Stimulated activated CD8-positive, alpha-beta memory T cell treated with anti-CD3 and anti-CD28 coated beads, Interleukin-12 subunit alpha, Interleukin-12 subunit beta, amount 100 ng/mL, for 1 hour (primary cell): ENCODE measurements at regions not wholly inside any gene's neighbourhood (a gene's known extent, or its start where the extent isn't known, plus 50 kb on each side); places are given as distances from the start of the nearest gene placed in this dataset.

Experiments
- DNase-seq: peaks from one replicate; pipeline ENCODE4 v3.0.0-alpha.2; 2020; ENCODE audit warnings: low read depth

- no peak for DNase-seq
Measured at GRCh38 chr2:133768658-133769435, 200.6 kb upstream of the NCKAP5 start.

DNA sequence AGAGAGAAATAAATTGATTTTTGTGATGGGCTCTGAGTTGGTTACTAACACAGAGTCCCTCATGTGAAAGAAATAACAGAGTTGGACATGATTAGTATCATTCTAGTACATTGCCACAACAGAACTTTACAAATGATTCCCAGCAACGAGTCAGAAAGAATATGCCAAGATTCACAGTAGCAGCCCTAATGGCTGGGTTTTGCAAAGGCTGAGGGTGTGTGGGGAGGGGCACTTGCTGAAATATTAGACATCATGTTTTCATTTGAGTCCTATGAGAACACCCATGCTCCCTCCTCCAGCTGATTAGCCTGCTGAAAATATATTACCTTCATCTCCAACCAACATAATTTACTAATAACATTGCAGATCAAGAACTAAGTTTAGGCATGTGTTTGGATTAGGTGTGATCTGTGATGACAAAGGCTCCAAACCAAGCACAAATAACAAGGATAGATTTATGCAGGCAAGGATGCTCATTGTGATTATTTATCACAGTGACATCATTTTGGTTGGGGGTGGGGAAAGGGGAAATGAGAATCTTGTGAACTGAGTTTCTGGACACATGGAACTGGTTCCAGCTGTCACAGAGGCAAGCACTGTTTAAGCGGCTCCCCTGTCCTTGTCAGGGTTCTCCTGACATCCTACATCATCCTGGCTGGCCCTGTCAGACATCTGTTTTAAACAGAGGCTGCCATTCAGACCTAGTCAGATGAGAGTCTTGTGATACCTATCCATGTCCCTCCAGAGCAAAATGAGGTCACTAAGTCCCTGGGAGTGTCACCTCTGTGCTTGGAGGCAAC, 205.8 kb upstream of the NCKAP5 start:
- DNase-seq, result no peak

DNA sequence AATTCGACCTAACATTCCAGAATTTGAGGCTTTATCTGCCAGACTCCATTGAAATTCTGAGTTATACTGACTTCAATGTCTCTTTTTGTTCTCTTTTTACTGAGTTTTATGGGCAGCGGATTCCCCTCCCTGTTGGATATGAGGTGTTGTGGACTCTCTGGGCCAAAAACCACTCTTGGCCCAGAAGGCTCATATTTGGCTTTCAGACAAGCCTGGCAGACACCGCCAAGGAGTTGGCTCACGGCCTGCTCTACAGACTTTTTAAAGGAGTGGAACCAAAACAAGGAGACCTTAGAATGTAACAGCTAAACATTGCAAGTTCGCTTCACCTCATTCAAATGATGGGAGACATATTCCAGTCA, 206.4 kb upstream of the NCKAP5 start:
- no peak for DNase-seq

DNA sequence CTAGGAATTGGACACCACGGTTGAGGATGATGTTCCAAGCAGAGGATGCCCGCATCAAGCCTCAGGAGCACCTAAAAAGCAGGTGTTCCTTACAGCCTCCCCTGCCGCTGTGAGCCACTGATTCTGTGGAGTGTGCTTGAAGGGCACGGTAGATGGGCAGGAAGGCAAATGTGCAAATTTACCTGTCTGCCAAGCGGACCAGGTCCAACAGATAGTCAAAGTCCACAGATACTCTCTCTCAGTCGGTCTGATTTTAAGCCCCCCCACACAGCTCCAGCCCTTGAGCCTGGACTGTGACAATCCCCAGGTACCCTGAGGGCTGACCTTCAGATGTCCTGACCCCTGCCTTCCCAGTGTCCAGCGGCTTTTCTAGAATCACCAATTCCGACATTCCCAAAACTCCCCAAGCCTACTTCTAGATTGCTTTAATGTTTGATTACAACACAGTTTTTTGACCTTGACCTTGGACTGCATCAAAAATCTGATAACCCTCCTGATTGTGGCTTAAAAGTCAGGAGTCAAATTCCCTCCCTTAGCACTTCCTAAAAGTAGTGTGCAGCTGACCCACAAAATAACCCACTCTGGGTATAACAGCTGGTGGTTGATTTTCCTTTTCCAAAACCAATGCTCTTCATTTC, 208.8 kb upstream of the NCKAP5 start:
- no peak for DNase-seq

GRCh38 chr2:133777574-133777960, 209.3 kb upstream of the NCKAP5 start:
- DNase-seq, result no peak

DNA sequence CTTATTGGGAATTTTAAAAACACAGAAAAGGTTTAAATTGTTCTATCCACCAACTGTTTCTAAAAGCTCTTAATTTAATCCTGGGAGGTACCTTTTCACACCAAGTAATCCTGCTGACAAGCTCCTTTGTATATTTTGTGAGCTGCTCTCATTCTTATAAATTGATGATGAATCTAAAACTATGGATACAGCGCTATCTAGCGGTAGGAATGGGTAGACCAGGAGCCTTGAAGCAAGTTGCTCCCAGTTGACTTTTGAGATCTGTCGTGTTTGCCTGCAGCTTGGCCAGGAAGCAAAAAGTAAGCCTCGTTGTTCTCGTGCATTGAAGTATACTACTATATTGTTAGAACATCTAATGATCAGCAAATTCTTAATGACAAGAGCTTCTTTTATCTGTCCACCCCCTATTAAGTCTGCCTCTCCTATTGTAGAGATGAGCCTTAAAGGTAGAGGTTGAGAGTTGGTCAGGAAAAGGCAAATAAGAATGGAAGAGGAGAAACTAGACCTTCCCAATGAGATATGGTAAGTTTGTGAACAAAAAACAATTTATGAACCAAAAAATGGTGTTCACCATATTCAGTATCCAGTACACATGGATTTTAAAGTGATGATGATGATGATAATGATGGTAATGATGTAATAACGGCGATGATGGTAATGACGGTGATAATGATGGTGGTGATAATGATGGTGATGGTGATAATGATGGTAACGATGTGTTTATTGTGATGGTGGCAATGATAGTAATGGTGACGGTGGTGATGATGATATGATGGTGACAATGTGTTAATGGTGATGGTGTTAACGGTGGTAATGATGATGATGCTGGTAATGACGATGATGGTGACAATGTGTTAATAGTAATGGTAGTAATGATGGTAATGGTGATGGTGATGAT, 212.1 kb upstream of the NCKAP5 start:
- DNase-seq, result no peak

DNA sequence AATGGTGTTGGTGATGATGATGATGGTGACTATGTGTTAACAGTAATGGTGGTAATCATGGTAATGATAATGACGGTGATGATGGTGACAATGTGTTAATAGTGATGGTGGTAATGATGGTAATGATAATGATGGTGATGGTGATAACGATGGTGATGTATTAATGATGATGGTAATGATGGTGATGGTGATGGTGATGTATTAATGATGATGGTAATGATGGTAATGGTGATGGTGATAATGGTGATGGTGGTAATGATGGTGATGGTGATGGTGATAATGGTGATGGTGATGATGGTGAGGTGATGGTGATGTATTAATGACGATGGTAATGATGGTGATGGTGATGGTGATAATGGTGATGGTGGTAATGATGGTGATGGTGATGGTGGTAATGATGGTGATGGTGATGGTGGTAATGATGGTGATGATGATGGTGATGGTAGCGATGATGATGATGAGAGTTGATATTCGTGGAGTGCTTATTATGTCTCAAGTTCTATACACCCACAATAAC, 212.8 kb upstream of the NCKAP5 start:
- no peak for DNase-seq

GRCh38 chr2:133787207-133787606, 218.9 kb upstream of the NCKAP5 start:
- DNase-seq, result no peak

GRCh38 chr2:133787651-133788050, 219.4 kb upstream of the NCKAP5 start:
- no peak for DNase-seq

GRCh38 chr2:133788386-133788785, 220.1 kb upstream of the NCKAP5 start:
- no peak for DNase-seq

DNA sequence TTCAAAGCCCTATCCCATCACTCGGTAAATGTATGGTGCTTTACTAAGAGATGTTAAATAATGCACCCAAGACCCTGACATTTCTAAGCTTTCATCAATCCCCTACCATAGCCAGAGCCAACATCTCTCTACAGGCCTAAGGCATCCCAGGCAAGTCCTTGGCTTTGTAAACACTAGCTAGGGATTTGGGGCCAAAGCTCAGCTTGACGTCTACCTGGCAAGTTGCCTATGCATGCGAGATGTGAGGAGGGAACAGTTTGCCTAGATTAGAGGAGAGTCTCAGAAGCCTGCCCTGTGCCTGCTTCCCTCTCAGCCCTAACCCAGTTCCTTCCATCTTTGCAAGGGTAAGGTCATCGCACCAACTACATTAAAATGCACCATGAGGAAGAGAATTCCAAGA, 221.5 kb upstream of the NCKAP5 start:
- DNase-seq, result no peak

GRCh38 chr2:133790711-133791110, 222.4 kb upstream of the NCKAP5 start:
- no peak for DNase-seq

GRCh38 chr2:133791191-133791590, 222.9 kb upstream of the NCKAP5 start:
- DNase-seq, result no peak

GRCh38 chr2:133792223-133792622, 224.0 kb upstream of the NCKAP5 start:
- DNase-seq, result no peak

GRCh38 chr2:133794114-133794513, 225.9 kb upstream of the NCKAP5 start:
- DNase-seq, result no peak

GRCh38 chr2:133801946-133802345, 233.7 kb upstream of the NCKAP5 start:
- no peak for DNase-seq

- DNase-seq, result no peak
Measured at GRCh38 chr2:133802409-133803039, 234.3 kb upstream of the NCKAP5 start.

DNA sequence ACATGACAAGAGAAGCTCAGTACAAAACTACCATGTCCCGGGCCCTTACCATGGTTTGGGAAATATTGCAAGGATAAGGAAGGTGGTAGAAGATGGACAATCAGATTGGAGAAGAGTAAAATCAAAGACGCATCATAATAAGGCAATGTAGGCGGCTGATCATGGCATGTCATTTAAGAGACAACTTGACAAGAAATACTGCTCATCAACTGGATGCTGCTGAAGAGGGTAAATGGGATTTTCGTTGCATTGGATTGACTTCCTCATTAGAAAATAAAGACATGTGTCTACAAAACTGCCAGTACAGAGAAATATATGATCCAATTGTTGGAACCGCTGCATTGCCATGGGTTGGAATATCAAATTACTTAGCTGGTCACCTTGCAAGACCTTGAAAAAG, 238.3 kb upstream of the NCKAP5 start:
- DNase-seq, result no peak

DNA sequence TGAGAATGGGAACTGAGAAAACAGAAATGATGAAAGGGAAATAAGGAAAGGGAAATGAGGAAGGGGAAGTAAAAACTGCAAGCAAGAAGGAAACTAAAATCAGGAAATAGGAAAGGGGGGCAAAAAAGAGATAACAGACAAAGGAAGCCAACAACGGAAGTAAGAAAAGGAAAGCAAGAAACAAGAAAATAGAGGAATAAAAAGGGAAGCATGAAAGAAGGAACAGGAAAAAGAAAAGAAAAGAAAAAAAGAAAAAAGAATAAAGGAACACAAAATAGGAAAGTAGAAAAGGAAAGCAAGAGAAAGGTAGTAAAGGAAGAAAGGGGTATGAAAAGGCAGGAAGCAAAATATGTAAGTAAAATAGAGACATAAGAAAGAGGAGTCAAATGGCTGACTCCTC, 241.2 kb upstream of the NCKAP5 start:
- no peak for DNase-seq

- no peak for DNase-seq
Measured at GRCh38 chr2:133810559-133810958, 242.3 kb upstream of the NCKAP5 start.

DNA sequence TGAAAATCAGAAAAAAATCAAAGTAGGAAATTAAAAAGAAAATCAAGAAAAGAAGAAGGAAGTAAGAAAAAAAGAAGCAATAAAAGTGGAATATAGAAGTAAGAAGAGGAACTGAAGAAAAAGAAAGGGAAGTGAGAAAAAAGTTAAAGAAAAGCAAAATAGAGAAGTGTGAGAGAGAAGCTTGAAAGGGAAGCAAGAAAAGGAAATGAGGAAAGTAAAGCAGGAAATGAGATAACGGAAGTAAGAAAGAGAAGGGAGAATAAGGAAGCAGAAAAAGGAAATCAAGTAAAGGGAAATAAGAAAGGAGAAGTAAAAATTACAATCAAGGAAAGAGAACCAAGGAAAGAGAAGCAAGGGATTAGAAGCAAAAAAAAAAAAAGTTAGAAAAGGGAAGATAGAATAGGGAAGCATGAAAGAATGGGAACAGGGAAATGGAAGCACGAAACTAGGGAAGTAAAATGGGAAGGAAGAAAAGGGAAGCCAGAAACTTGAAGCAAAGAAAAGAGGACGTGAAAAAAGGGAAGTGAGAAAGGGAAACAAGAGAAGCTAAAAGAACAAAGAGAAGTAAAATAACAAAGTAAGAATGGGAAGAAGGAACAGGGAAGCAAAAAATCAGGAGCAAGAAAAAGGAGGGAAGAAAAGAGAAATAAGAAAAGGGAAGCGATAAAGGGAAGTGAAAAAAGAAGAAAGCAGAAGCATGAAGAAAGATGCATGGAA, 243.3 kb upstream of the NCKAP5 start:
- DNase-seq, result no peak
